C4-2B (cell line): ENCODE measurements at regions not wholly inside any gene's neighbourhood (a gene's known extent, or its start where the extent isn't known, plus 50 kb on each side); places are given as distances from the start of the nearest gene placed in this dataset.

Experiments used
- H3K27ac ChIP-seq: fragments of 450-650 bp; 2 replicates; pipeline ENCODE4 v1.5.1; 2017
- ZFX ChIP-seq: fragments of 450-650 bp; IDR thresholded peaks from 2 replicates; pipeline ENCODE4 v1.6.1; 2017
- TF ChIP-seq, protein P1 (sequence below): fragments of 450-650 bp; conservative IDR thresholded peaks from 2 replicates; pipeline ENCODE4 v1.5.1; 2017; ENCODE audit warnings: mild to moderate bottlenecking

DNA sequence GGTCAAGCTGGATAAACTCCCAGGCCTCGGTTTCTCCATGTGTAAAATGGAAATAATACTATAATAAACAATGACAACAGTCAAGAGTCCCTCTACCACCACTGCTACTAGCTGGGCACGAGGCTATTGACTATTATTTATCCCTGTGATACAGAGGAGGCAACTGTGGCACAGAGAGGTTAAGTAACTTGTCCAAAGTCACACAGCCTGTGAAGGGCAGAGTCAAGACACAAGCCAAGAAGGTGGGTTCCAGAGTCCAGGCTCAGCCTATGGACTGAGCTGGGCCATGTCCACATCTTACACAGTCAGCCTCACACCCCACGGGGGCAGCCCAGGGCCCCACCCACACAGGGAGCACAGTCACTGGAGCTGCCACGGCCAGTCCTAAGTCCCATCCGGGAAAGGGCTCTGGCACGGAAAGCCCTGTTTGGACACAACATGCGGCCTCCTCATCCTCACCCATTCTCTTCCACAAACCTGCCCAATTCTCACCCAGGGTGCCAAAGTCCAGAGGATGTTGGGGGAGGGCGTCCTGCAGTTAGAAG is 384.0 kb downstream of the SHANK2 start:
- no peak for TF ChIP-seq ZFX
- TF ChIP-seq, protein P1, sequence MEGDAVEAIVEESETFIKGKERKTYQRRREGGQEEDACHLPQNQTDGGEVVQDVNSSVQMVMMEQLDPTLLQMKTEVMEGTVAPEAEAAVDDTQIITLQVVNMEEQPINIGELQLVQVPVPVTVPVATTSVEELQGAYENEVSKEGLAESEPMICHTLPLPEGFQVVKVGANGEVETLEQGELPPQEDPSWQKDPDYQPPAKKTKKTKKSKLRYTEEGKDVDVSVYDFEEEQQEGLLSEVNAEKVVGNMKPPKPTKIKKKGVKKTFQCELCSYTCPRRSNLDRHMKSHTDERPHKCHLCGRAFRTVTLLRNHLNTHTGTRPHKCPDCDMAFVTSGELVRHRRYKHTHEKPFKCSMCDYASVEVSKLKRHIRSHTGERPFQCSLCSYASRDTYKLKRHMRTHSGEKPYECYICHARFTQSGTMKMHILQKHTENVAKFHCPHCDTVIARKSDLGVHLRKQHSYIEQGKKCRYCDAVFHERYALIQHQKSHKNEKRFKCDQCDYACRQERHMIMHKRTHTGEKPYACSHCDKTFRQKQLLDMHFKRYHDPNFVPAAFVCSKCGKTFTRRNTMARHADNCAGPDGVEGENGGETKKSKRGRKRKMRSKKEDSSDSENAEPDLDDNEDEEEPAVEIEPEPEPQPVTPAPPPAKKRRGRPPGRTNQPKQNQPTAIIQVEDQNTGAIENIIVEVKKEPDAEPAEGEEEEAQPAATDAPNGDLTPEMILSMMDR = no peak
- no peak overlapping the region for H3K27ac ChIP-seq

DNA sequence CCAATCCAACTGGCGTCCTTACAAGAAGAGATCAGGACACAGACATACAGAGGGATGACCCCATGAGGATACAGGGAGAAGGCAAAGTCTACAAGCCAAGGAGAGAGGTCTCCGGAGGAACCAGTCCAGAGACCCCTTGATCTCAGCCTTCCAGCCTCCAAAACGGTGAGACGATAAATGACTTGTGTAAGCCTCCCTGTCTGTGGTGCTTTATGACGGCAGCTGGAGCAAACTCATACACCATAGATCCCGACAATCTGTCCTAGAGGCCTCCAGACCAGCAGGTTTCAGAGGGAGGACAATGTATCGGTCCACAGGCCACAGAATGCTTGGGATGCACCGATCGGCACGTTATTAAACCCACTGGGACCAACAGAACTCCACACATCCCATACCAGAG is 383.3 kb downstream of the SHANK2 start:
- no peak overlapping the region for H3K27ac ChIP-seq
- TF ChIP-seq, protein P1 = no peak
- no peak for TF ChIP-seq ZFX

DNA sequence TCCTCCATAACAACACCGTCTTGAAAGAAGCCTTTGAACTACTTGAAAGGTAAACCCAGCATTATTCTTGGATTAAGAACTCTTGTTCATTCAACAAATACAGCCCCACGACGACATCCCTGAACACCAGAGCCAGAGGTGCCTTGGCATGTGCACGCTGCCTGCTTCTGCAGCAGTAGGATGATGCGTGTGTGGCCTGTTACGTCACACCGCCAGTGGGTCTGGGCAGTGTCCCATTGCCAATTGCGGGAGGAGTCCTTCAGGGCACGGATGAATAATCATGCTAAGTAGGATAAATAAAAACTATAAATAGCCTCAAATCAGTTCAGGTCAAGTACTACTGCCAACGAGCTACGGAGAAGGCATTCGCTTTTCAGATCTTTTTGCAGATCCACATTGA is 380.5 kb downstream of the SHANK2 start:
- TF ChIP-seq, protein P1 = no peak
- no peak for TF ChIP-seq ZFX
- no peak overlapping the region for H3K27ac ChIP-seq

- TF ChIP-seq, protein P1 = no peak
- no peak for TF ChIP-seq ZFX
- H3K27ac ChIP-seq = no peak overlapping the region
These were observed 380.1 kb downstream of the SHANK2 start for GRCh38 chr11:70872299-70872698.

- TF ChIP-seq ZFX = no peak
- TF ChIP-seq, protein P1 = no peak
These were observed 379.2 kb downstream of the SHANK2 start for GRCh38 chr11:70872955-70873735.

GRCh38 chr11:70873736-70874412 is 378.5 kb downstream of the SHANK2 start:
- TF ChIP-seq, protein P1 = no peak
- TF ChIP-seq ZFX = no peak
- H3K27ac ChIP-seq = no peak overlapping the region

More at GRCh38 chr11:70872955-70873735, 379.2 kb downstream of the SHANK2 start:
- H3K27ac ChIP-seq = no peak overlapping the region

GRCh38 chr11:70876685-70877084 is 375.7 kb downstream of the SHANK2 start:
- no peak overlapping the region for H3K27ac ChIP-seq
- TF ChIP-seq, protein P1 = no peak
- TF ChIP-seq ZFX = no peak
